Ovary (tissue), 3 donors: ENCODE measurements at regions not wholly inside any gene's neighbourhood (a gene's known extent, or its start where the extent isn't known, plus 50 kb on each side); places are given as distances from the start of the nearest gene placed in this dataset.

ENCODE experiments used
- CTCF ChIP-seq, 3 donors: fragments of 450-650 bp in 2 of 3; fragments of 200-600 bp in 1 of 3; IDR thresholded peaks; one replicate each; pipeline versions ENCODE4 v1.5.1 to v1.8.0; 2016 to 2022; ENCODE audit warnings: antibody characterized with exemption in 3 of 3, mild to moderate bottlenecking in 1 of 3
- POLR2A ChIP-seq: fragments of 450-650 bp; IDR thresholded peaks from one replicate; pipeline ENCODE4 v1.6.1; 2017; ENCODE audit warnings: antibody characterized with exemption, mild to moderate bottlenecking, moderate library complexity
- donor health status: DM: no; HTN: no; CAD: no.

- TF ChIP-seq CTCF (IDR thresholded peaks at IDR 0.05): no peak
- TF ChIP-seq POLR2A: no peak
Observed at GRCh38 chr7:108972004-108972403, 402.3 kb downstream of the DNAJB9 start.
